GM21447 (cell line): ENCODE measurements at regions not wholly inside any gene's neighbourhood (a gene's known extent, or its start where the extent isn't known, plus 50 kb on each side); places are given as distances from the start of the nearest gene placed in this dataset.
"Not testable (repeated sequence)": the region's sequence is repeated elsewhere in the genome, so short reads cannot be mapped to it uniquely, and the experiment has no call there.

Experiments used
- ATAC-seq: cut with Tn5 transposase; IDR thresholded peaks from one replicate; pipeline ENCODE4 v1.9.1; 2021; ENCODE audit not compliant: unreplicated experiment

GRCh38 chr2:2464094-2464493 is 133.0 kb upstream of the MYT1L start:
- no peak for ATAC-seq

GRCh38 chr2:2456721-2457120 is 125.6 kb upstream of the MYT1L start:
- ATAC-seq, result no peak

- no peak for ATAC-seq
Observed at GRCh38 chr2:2455151-2455550, 124.1 kb upstream of the MYT1L start.

GRCh38 chr2:2452961-2453360 is 121.9 kb upstream of the MYT1L start:
- no peak for ATAC-seq

- ATAC-seq, result not testable (repeated sequence)
Observed at GRCh38 chr2:2451275-2451674, 120.2 kb upstream of the MYT1L start.

- ATAC-seq, result no peak
Observed at GRCh38 chr2:2448178-2448577, 117.1 kb upstream of the MYT1L start.

- no peak for ATAC-seq
Observed at GRCh38 chr2:2422621-2423020, 91.5 kb upstream of the MYT1L start.

- ATAC-seq, result no peak
Observed at GRCh38 chr2:2413525-2413924, 82.5 kb upstream of the MYT1L start.

GRCh38 chr2:2410987-2411386 is 79.9 kb upstream of the MYT1L start:
- ATAC-seq, result no peak

GRCh38 chr2:2409481-2409880 is 78.4 kb upstream of the MYT1L start:
- ATAC-seq, result no peak

GRCh38 chr2:2405780-2406179 is 74.7 kb upstream of the MYT1L start:
- ATAC-seq, result no peak

GRCh38 chr2:2400286-2401038 is 69.4 kb upstream of the MYT1L start:
- ATAC-seq, result no peak

GRCh38 chr2:2399396-2399795 is 68.3 kb upstream of the MYT1L start:
- no peak for ATAC-seq

- ATAC-seq, result no peak
Observed at GRCh38 chr2:2392332-2392731, 61.3 kb upstream of the MYT1L start.

- no peak for ATAC-seq
Observed at GRCh38 chr2:2389215-2389614, 58.1 kb upstream of the MYT1L start.
